Stimulated activated CD4-positive, alpha-beta T cell treated with anti-CD3 and anti-CD28 coated beads, Interleukin-4, amount 100 ng/mL, for 4 hours (primary cell): ENCODE measurements at regions not wholly inside any gene's neighbourhood (a gene's known extent, or its start where the extent isn't known, plus 50 kb on each side); places are given as distances from the start of the nearest gene placed in this dataset.
A peak's percentile ranks its signal among the peaks of the same experiment; 100 is the strongest.

Source experiments
- DNase-seq, 2 experiments: peaks; one replicate each; pipeline ENCODE4 v3.0.0-alpha.2; 2020

- no peak for DNase-seq
Observed at GRCh38 chr5:38207343-38207742, 51.0 kb upstream of the EGFLAM start.

GRCh38 chr5:38202741-38203140 lies 55.6 kb upstream of the EGFLAM start:
- DNase-seq, result no peak

- no peak for DNase-seq
Observed at GRCh38 chr5:38200872-38201557, 57.3 kb upstream of the EGFLAM start.

GRCh38 chr5:38197118-38197517 lies 61.2 kb upstream of the EGFLAM start:
- no peak for DNase-seq

GRCh38 chr5:38193015-38193581 lies 65.3 kb upstream of the EGFLAM start:
- peak; percentile 21 to 51 for DNase-seq

- no peak for DNase-seq
Observed at GRCh38 chr5:38191693-38192092, 66.7 kb upstream of the EGFLAM start.

- no peak for DNase-seq
Observed at GRCh38 chr5:38190111-38190510, 68.2 kb upstream of the EGFLAM start.

- DNase-seq, result no peak
Observed at GRCh38 chr5:38189081-38189504, 69.3 kb upstream of the EGFLAM start.

GRCh38 chr5:38188591-38188990 lies 69.8 kb upstream of the EGFLAM start:
- DNase-seq, result no peak

- DNase-seq, result no peak
Observed at GRCh38 chr5:38187532-38187931, 70.8 kb upstream of the EGFLAM start.

GRCh38 chr5:38184627-38185026 lies 73.7 kb upstream of the EGFLAM start:
- no peak for DNase-seq

- DNase-seq, result no peak
Observed at GRCh38 chr5:38182991-38183390, 75.4 kb upstream of the EGFLAM start.

GRCh38 chr5:38168029-38168428 lies 90.3 kb upstream of the EGFLAM start:
- DNase-seq, result no peak

- no peak for DNase-seq
Observed at GRCh38 chr5:38167562-38167996, 90.8 kb upstream of the EGFLAM start.

GRCh38 chr5:38166832-38167231 lies 91.5 kb upstream of the EGFLAM start:
- DNase-seq, result no peak

- no peak for DNase-seq
Observed at GRCh38 chr5:38165435-38165834, 92.9 kb upstream of the EGFLAM start.

GRCh38 chr5:38164776-38165399 lies 93.5 kb upstream of the EGFLAM start:
- no peak for DNase-seq

GRCh38 chr5:38163636-38164237 lies 94.6 kb upstream of the EGFLAM start:
- DNase-seq, result no peak

- DNase-seq, result no peak
Observed at GRCh38 chr5:38162625-38163024, 95.7 kb upstream of the EGFLAM start.

- no peak for DNase-seq
Observed at GRCh38 chr5:38157024-38157423, 101.3 kb upstream of the EGFLAM start.

GRCh38 chr5:38154615-38155204 lies 103.6 kb upstream of the EGFLAM start:
- no peak for DNase-seq

- DNase-seq, result no peak
Observed at GRCh38 chr5:38151878-38152277, 106.5 kb upstream of the EGFLAM start.

- no peak for DNase-seq
Observed at GRCh38 chr5:38149815-38150195, 108.6 kb upstream of the EGFLAM start.
